Neural progenitor cell (in vitro differentiated cells): ENCODE measurements at regions not wholly inside any gene's neighbourhood (a gene's known extent, or its start where the extent isn't known, plus 50 kb on each side); places are given as distances from the start of the nearest gene placed in this dataset.

ENCODE experiments used
- CTCF ChIP-seq: fragments of 200-600 bp; sonication (generic); IDR thresholded peaks from 2 replicates; pipeline ENCODE4 v1.5.1; 2017; ENCODE audit warnings: antibody characterized with exemption, mild to moderate bottlenecking
- EZH2 ChIP-seq: fragments of 200-600 bp; sonication (generic); IDR thresholded peaks from 2 replicates; pipeline ENCODE4 v1.6.1; 2017; ENCODE audit warnings: antibody characterized with exemption, mild to moderate bottlenecking, moderate library complexity
- EZH2phosphoT487 ChIP-seq: fragments of 200-600 bp; sonication (generic); IDR thresholded peaks from 2 replicates; pipeline ENCODE4 v1.6.1; 2017; ENCODE audit warnings: antibody characterized with exemption

DNA sequence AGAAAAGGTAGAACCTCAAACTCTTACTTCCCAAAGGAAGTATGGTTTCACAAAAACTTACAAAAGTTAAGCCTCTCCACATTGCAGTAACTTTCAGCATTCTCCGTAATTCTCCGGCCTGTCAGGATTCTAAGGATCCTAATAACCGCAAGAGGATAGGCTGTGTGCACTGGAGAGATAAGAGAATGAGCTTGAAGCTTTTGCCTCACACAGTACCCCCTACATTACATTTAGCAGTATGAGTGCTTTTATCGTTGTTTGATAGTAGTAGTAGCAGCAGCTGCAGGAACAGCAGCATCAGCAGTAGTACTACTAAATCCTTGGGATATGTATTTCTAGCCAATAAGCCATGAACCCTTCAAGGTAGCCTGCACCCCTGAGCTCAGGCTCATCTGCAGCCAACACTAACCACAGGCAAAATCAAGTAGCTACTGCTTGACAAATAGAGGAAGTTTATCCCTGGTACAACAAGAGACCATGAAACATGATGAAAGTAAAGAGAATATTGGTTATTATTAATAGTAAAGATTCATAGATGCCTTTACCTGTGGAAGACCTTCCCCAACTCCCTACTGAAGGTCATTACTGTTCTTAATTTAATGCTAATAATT is 222.6 kb upstream of the CNTNAP2 start:
- TF ChIP-seq CTCF (no peak), EZH2 (no peak), EZH2phosphoT487 (no peak)
